SKM-1 (cell line): ENCODE measurements at regions not wholly inside any gene's neighbourhood (a gene's known extent, or its start where the extent isn't known, plus 50 kb on each side); places are given as distances from the start of the nearest gene placed in this dataset.

Experiments
- DNase-seq: peaks from one replicate; lab custom pipeline; 2025; ENCODE audit not compliant: unreplicated experiment; lab: John Stamatoyannopoulos, UW

- no peak for DNase-seq
Observed at GRCh38 chr14:86675059-86675458, 1145.1 kb downstream of the FLRT2 start.

GRCh38 chr14:86673523-86673969 is 1143.6 kb downstream of the FLRT2 start:
- DNase-seq: no peak

- DNase-seq: no peak
Observed at GRCh38 chr14:86672080-86672479, 1142.1 kb downstream of the FLRT2 start.

GRCh38 chr14:86665975-86666374 is 1136.0 kb downstream of the FLRT2 start:
- no peak for DNase-seq

GRCh38 chr14:86662334-86662733 is 1132.4 kb downstream of the FLRT2 start:
- DNase-seq: no peak

- DNase-seq: peak; percentile 4
Observed at GRCh38 chr14:86654558-86655184, 1124.7 kb downstream of the FLRT2 start.

GRCh38 chr14:86652526-86652925 is 1122.6 kb downstream of the FLRT2 start:
- no peak for DNase-seq

GRCh38 chr14:86646696-86647690 is 1117.0 kb downstream of the FLRT2 start:
- no peak for DNase-seq

GRCh38 chr14:86646125-86646524 is 1116.2 kb downstream of the FLRT2 start:
- DNase-seq: no peak

GRCh38 chr14:86641310-86641709 is 1111.4 kb downstream of the FLRT2 start:
- DNase-seq: no peak

GRCh38 chr14:86640288-86640687 is 1110.3 kb downstream of the FLRT2 start:
- no peak for DNase-seq

- no peak for DNase-seq
Observed at GRCh38 chr14:86639666-86640065, 1109.7 kb downstream of the FLRT2 start.

- DNase-seq: no peak
Observed at GRCh38 chr14:86639146-86639545, 1109.2 kb downstream of the FLRT2 start.

- DNase-seq: no peak
Observed at GRCh38 chr14:86627080-86627479, 1097.1 kb downstream of the FLRT2 start.

GRCh38 chr14:86626530-86626929 is 1096.6 kb downstream of the FLRT2 start:
- DNase-seq: no peak

- DNase-seq: no peak
Observed at GRCh38 chr14:86625637-86626036, 1095.7 kb downstream of the FLRT2 start.

- no peak for DNase-seq
Observed at GRCh38 chr14:86619726-86620125, 1089.8 kb downstream of the FLRT2 start.

GRCh38 chr14:86613786-86614185 is 1083.8 kb downstream of the FLRT2 start:
- DNase-seq: no peak

- no peak for DNase-seq
Observed at GRCh38 chr14:86613126-86613525, 1083.2 kb downstream of the FLRT2 start.

- DNase-seq: no peak
Observed at GRCh38 chr14:86604561-86604960, 1074.6 kb downstream of the FLRT2 start.

- no peak for DNase-seq
Observed at GRCh38 chr14:86602263-86602662, 1072.3 kb downstream of the FLRT2 start.

- no peak for DNase-seq
Observed at GRCh38 chr14:86601813-86602212, 1071.9 kb downstream of the FLRT2 start.
